Effector memory CD4-positive, alpha-beta T cell (primary cell): ENCODE measurements at regions not wholly inside any gene's neighbourhood (a gene's known extent, or its start where the extent isn't known, plus 50 kb on each side); places are given as distances from the start of the nearest gene placed in this dataset.

Experiments
- DNase-seq, 3 donors: peaks; one replicate each; pipeline ENCODE4 v3.0.0-alpha.2; 2020
- H3K27ac ChIP-seq: 2 replicates; pipeline ENCODE4 v1.7.0; 2013; ENCODE audit warnings: mild to moderate bottlenecking, low read length, moderate library complexity; ENCODE audit not compliant: insufficient read depth, poor library complexity, severe bottlenecking
- H3K27me3 ChIP-seq: replicated peaks from 2 replicates; pipeline ENCODE4 v1.7.0; 2013; ENCODE audit warnings: mild to moderate bottlenecking, low read length; ENCODE audit not compliant: insufficient read depth, control insufficient read depth, poor library complexity, severe bottlenecking
- H3K36me3 ChIP-seq: 2 replicates; pipeline ENCODE4 v1.7.0; 2013; ENCODE audit warnings: mild to moderate bottlenecking, low read length, moderate library complexity; ENCODE audit not compliant: control insufficient read depth, insufficient read depth
- H3K4me1 ChIP-seq: 2 replicates; pipeline ENCODE4 v1.7.0; 2013; ENCODE audit warnings: low read length, mild to moderate bottlenecking; ENCODE audit not compliant: control insufficient read depth, insufficient read depth, poor library complexity, severe bottlenecking
- H3K4me3 ChIP-seq: 2 replicates; pipeline ENCODE4 v1.7.0; 2013; ENCODE audit warnings: low read length, low read depth, mild to moderate bottlenecking; ENCODE audit not compliant: insufficient read depth, poor library complexity, severe bottlenecking
- H3K9me3 ChIP-seq: 2 replicates; pipeline ENCODE4 v1.7.0; 2013; ENCODE audit warnings: mild to moderate bottlenecking, low read length, moderate library complexity; ENCODE audit not compliant: control insufficient read depth

DNA sequence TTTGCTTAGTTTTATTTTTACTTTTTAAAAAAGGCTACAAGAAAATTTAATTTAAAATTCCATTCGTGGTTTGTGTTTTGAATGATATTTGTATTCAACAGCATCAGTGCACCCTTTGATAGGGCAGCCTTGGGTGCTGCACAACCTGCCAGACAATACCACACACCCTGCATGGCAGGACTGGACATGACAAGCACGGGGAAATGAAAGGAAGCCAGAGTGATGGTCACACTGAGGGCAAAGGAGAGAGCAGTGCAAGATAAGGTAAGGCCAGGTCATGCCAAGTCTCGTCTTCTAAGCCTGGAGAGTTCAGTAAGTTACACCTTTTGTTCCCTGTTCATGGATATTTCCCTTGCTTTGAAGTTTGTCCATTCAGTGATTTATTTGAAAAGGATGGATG, 103.0 kb downstream of the ALDH8A1 start:
- no peak overlapping the region for H3K27ac ChIP-seq
- no peaks in the 10 kb centered on the region for H3K4me1 ChIP-seq
- no peak overlapping the region for H3K4me3 ChIP-seq
- H3K27me3 ChIP-seq: peaks cover 1% of the 10 kb centered on the region
- DNase-seq: no peak
- H3K36me3 ChIP-seq: no peaks in the 10 kb centered on the region
- H3K9me3 ChIP-seq: no peaks in the 10 kb centered on the region

GRCh38 chr6:134846031-134846430, 103.9 kb downstream of the ALDH8A1 start:
- no peak overlapping the region for H3K27ac ChIP-seq
- DNase-seq: no peak
- H3K9me3 ChIP-seq: no peaks in the 10 kb centered on the region
- no peak overlapping the region for H3K4me3 ChIP-seq
- no peaks in the 10 kb centered on the region for H3K36me3 ChIP-seq
- no peaks in the 10 kb centered on the region for H3K4me1 ChIP-seq
- H3K27me3 ChIP-seq: no peaks in the 10 kb centered on the region

GRCh38 chr6:134844120-134844519, 105.8 kb downstream of the ALDH8A1 start:
- Histone ChIP-seq H3K27ac (no peak overlapping the region), H3K4me1 (no peaks in the 10 kb centered on the region), H3K27me3 (no peaks in the 10 kb centered on the region), H3K9me3 (no peaks in the 10 kb centered on the region), H3K4me3 (no peak overlapping the region), H3K36me3 (no peaks in the 10 kb centered on the region)
- no peak for DNase-seq

DNA sequence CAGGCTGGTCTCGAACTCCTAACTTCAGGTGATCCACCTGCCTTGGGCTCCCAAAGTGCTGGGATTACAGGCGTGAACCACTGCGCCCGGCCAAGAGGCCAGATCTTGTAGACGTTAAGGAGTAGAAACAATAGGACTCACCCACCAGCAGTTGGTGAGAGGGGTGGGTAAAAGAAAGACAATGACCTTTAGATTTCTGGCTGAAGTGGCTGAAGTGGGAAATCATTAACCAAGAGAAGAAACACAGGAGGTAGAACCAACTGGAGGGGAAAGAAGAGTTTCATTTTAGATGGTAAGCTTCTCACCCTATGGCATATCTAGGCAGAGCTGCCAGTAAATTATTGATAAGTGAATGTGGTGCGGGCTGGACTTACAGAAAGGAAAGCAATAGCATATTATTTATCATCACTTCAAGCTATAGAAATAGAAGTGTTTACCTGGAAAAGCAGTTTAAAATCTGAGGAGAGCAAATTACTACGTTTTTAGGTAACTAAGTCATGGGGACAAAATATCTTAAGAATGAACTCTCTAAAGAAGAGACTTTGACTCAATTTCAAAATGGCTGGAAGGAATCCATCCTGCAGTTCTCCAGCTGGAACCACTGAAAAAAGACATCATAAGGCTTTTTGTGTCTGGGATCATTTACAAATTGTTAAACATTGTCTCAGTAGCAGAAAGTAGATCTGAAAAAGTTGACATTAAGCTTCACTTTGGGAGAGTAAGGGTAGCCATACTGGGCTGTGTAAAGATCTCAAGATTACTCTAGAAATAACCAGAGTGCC, 109.6 kb downstream of the ALDH8A1 start:
- Histone ChIP-seq H3K9me3 (no peaks in the 10 kb centered on the region), H3K4me3 (no peak overlapping the region), H3K27me3 (no peaks in the 10 kb centered on the region), H3K4me1 (no peaks in the 10 kb centered on the region), H3K27ac (no peak overlapping the region), H3K36me3 (no peaks in the 10 kb centered on the region)
- no peak for DNase-seq

DNA sequence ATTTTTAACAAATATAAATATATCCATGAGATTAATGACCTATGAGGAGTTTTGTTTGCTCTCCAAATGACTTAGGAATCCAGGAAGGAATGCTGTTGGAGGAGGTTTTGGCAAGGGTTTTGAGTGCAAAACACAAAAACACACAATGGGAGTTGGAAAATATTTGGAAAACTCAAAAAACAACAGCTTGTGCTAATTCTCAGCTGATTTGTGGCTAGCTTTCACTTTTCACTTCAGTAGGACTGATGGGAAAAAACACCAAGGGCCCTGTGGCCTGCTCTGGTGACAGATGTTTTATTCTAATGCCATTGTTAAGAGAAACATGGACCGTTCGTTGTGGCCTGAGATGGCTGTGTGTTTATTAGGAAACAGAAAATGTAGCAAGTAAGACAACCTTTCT, 113.9 kb downstream of the ALDH8A1 start:
- Histone ChIP-seq H3K9me3 (no peaks in the 10 kb centered on the region), H3K27ac (no peak overlapping the region), H3K27me3 (no peaks in the 10 kb centered on the region), H3K36me3 (no peaks in the 10 kb centered on the region), H3K4me3 (no peak overlapping the region), H3K4me1 (no peaks in the 10 kb centered on the region)
- no peak for DNase-seq

- H3K4me1 ChIP-seq: no peaks in the 10 kb centered on the region
- no peaks in the 10 kb centered on the region for H3K36me3 ChIP-seq
- no peak for DNase-seq
- no peak overlapping the region for H3K4me3 ChIP-seq
- no peaks in the 10 kb centered on the region for H3K9me3 ChIP-seq
- no peaks in the 10 kb centered on the region for H3K27me3 ChIP-seq
- H3K27ac ChIP-seq: no peak overlapping the region
Measured at GRCh38 chr6:134830940-134831339, 119.0 kb downstream of the ALDH8A1 start.

GRCh38 chr6:134830194-134830593, 119.7 kb downstream of the ALDH8A1 start:
- H3K9me3 ChIP-seq: no peaks in the 10 kb centered on the region
- no peak overlapping the region for H3K4me3 ChIP-seq
- H3K4me1 ChIP-seq: no peaks in the 10 kb centered on the region
- H3K36me3 ChIP-seq: no peaks in the 10 kb centered on the region
- DNase-seq: no peak
- no peaks in the 10 kb centered on the region for H3K27me3 ChIP-seq
- H3K27ac ChIP-seq: no peak overlapping the region

- Histone ChIP-seq H3K27me3 (no peaks in the 10 kb centered on the region), H3K9me3 (no peaks in the 10 kb centered on the region), H3K4me3 (no peak overlapping the region), H3K36me3 (no peaks in the 10 kb centered on the region), H3K4me1 (no peaks in the 10 kb centered on the region), H3K27ac (no peak overlapping the region)
- no peak for DNase-seq
Measured at GRCh38 chr6:134828641-134829040, 121.3 kb downstream of the ALDH8A1 start.

GRCh38 chr6:134826889-134827737, 122.8 kb downstream of the ALDH8A1 start:
- H3K27ac ChIP-seq: no peak overlapping the region
- no peak for DNase-seq
- H3K27me3 ChIP-seq: no peaks in the 10 kb centered on the region
- no peaks in the 10 kb centered on the region for H3K9me3 ChIP-seq
- no peaks in the 10 kb centered on the region for H3K4me1 ChIP-seq
- no peak overlapping the region for H3K4me3 ChIP-seq
- no peaks in the 10 kb centered on the region for H3K36me3 ChIP-seq

DNA sequence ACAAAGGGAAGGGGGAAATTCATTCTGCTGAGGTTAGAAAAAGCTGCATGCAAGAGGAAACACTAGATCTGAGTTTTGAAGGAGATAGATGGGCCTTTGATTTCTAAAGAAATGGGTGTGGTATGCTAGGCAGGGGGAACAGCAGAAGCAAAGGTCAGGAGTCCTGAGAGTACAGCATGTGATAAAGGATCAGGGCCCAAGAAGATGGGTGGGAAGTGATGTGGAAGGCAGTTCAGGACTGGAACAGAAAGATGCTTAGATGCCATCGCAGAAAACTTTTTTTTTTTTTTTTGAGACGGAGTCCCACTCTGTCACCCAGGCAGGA, 126.2 kb downstream of the ALDH8A1 start:
- Histone ChIP-seq H3K9me3 (no peaks in the 10 kb centered on the region), H3K4me1 (no peaks in the 10 kb centered on the region), H3K27ac (no peak overlapping the region), H3K36me3 (no peaks in the 10 kb centered on the region), H3K27me3 (no peaks in the 10 kb centered on the region), H3K4me3 (no peak overlapping the region)
- no peak for DNase-seq
